ENCODE measurements at regions not wholly inside any gene's neighbourhood (a gene's known extent, or its start where the extent isn't known, plus 50 kb on each side); places are given as distances from the start of the nearest gene placed in this dataset.

- Histone ChIP-seq H3K4me3 (ENCODE audit: low read length) (no peak overlapping the region), H2AFZ (ENCODE audit: low read depth, low read length) (no peak overlapping the region), H3K27ac (ENCODE audit: low read length) (no peak overlapping the region), H3K9me2 (ENCODE audit: insufficient read depth, low read length) (no peaks in the 10 kb centered on the region), H3K9me3 (ENCODE audit: low read length) (no peaks in the 10 kb centered on the region), H3K9ac (ENCODE audit: low read length) (no peak overlapping the region), H3K27me3 (ENCODE audit: insufficient read depth, low read depth, low read length) (no peaks in the 10 kb centered on the region), H3F3A (ENCODE audit: insufficient read depth, low read length, poor library complexity, severe bottlenecking) (no peaks in the 10 kb centered on the region), H3K79me2 (replicated peaks; ENCODE audit: insufficient read depth, low read length) (no peaks in the 10 kb centered on the region), H3K4me2 (ENCODE audit: low read length) (no peak overlapping the region), H3K36me3 (ENCODE audit: insufficient read depth, low read length) (no peaks in the 10 kb centered on the region), H4K20me1 (ENCODE audit: insufficient read depth) (no peaks in the 10 kb centered on the region)
- no peak for TF ChIP-seq EZH2 (IDR thresholded peaks at IDR 0.05; ENCODE audit: borderline replicate concordance, insufficient read depth, low read length, poor library complexity, severe bottlenecking)
- TF ChIP-seq RAD21 (conservative IDR thresholded peaks at IDR 0.05), result no peak
- no peak for TF ChIP-seq TAF1 (IDR thresholded peaks at IDR 0.05; ENCODE audit: low read depth)
- TF ChIP-seq POLR2AphosphoS5 (IDR thresholded peaks at IDR 0.05), result no peak
- TF ChIP-seq, protein P1, sequence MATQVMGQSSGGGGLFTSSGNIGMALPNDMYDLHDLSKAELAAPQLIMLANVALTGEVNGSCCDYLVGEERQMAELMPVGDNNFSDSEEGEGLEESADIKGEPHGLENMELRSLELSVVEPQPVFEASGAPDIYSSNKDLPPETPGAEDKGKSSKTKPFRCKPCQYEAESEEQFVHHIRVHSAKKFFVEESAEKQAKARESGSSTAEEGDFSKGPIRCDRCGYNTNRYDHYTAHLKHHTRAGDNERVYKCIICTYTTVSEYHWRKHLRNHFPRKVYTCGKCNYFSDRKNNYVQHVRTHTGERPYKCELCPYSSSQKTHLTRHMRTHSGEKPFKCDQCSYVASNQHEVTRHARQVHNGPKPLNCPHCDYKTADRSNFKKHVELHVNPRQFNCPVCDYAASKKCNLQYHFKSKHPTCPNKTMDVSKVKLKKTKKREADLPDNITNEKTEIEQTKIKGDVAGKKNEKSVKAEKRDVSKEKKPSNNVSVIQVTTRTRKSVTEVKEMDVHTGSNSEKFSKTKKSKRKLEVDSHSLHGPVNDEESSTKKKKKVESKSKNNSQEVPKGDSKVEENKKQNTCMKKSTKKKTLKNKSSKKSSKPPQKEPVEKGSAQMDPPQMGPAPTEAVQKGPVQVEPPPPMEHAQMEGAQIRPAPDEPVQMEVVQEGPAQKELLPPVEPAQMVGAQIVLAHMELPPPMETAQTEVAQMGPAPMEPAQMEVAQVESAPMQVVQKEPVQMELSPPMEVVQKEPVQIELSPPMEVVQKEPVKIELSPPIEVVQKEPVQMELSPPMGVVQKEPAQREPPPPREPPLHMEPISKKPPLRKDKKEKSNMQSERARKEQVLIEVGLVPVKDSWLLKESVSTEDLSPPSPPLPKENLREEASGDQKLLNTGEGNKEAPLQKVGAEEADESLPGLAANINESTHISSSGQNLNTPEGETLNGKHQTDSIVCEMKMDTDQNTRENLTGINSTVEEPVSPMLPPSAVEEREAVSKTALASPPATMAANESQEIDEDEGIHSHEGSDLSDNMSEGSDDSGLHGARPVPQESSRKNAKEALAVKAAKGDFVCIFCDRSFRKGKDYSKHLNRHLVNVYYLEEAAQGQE (IDR thresholded peaks at IDR 0.05; ENCODE audit: borderline replicate concordance), result no peak
- TF ChIP-seq MXI1 (conservative IDR thresholded peaks at IDR 0.05; ENCODE audit: poor library complexity, severe bottlenecking), result no peak
- TF ChIP-seq, protein P2, sequence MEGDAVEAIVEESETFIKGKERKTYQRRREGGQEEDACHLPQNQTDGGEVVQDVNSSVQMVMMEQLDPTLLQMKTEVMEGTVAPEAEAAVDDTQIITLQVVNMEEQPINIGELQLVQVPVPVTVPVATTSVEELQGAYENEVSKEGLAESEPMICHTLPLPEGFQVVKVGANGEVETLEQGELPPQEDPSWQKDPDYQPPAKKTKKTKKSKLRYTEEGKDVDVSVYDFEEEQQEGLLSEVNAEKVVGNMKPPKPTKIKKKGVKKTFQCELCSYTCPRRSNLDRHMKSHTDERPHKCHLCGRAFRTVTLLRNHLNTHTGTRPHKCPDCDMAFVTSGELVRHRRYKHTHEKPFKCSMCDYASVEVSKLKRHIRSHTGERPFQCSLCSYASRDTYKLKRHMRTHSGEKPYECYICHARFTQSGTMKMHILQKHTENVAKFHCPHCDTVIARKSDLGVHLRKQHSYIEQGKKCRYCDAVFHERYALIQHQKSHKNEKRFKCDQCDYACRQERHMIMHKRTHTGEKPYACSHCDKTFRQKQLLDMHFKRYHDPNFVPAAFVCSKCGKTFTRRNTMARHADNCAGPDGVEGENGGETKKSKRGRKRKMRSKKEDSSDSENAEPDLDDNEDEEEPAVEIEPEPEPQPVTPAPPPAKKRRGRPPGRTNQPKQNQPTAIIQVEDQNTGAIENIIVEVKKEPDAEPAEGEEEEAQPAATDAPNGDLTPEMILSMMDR (IDR thresholded peaks at IDR 0.05; ENCODE audit: poor library complexity, severe bottlenecking), result no peak
- TF ChIP-seq SMC3 (conservative IDR thresholded peaks at IDR 0.05; ENCODE audit: poor library complexity), result no peak
- TF ChIP-seq EP300 (conservative IDR thresholded peaks at IDR 0.05; ENCODE audit: poor library complexity, severe bottlenecking), result no peak
Observed at GRCh38 chr3:137554242-137554641, 209.9 kb upstream of the SOX14 start.

GRCh38 chr3:137568880-137569279 lies 195.2 kb upstream of the SOX14 start:
- H3K9me3 ChIP-seq (ENCODE audit: low read length), result peaks cover 3% of the 10 kb centered on the region
- no peaks in the 10 kb centered on the region for H3K9me2 ChIP-seq (ENCODE audit: insufficient read depth, low read length)
- no peaks in the 10 kb centered on the region for H3K36me3 ChIP-seq (ENCODE audit: insufficient read depth, low read length)
- H3F3A ChIP-seq (ENCODE audit: insufficient read depth, low read length, poor library complexity, severe bottlenecking), result no peaks in the 10 kb centered on the region
- H3K27me3 ChIP-seq (ENCODE audit: insufficient read depth, low read depth, low read length), result no peaks in the 10 kb centered on the region
- H3K79me2 ChIP-seq (replicated peaks; ENCODE audit: insufficient read depth, low read length), result no peaks in the 10 kb centered on the region
- no peak overlapping the region for H3K4me2 ChIP-seq (ENCODE audit: low read length)
- no peak overlapping the region for H3K27ac ChIP-seq (ENCODE audit: low read length)
- H3K4me3 ChIP-seq (ENCODE audit: low read length), result no peak overlapping the region
- H4K20me1 ChIP-seq (ENCODE audit: insufficient read depth), result no peaks in the 10 kb centered on the region
- H3K9ac ChIP-seq (ENCODE audit: low read length), result no peak overlapping the region
- H2AFZ ChIP-seq (ENCODE audit: low read depth, low read length), result no peak overlapping the region
- TF ChIP-seq, protein P1 (IDR thresholded peaks at IDR 0.05; ENCODE audit: borderline replicate concordance), result no peak
- TF ChIP-seq MXI1 (conservative IDR thresholded peaks at IDR 0.05; ENCODE audit: poor library complexity, severe bottlenecking), result no peak
- TF ChIP-seq, protein P2 (IDR thresholded peaks at IDR 0.05; ENCODE audit: poor library complexity, severe bottlenecking), result no peak
- TF ChIP-seq EP300 (conservative IDR thresholded peaks at IDR 0.05; ENCODE audit: poor library complexity, severe bottlenecking), result no peak
- TF ChIP-seq POLR2AphosphoS5 (IDR thresholded peaks at IDR 0.05), result no peak
- no peak for TF ChIP-seq TAF1 (IDR thresholded peaks at IDR 0.05; ENCODE audit: low read depth)
- no peak for TF ChIP-seq EZH2 (IDR thresholded peaks at IDR 0.05; ENCODE audit: borderline replicate concordance, insufficient read depth, low read length, poor library complexity, severe bottlenecking)
- TF ChIP-seq RAD21 (conservative IDR thresholded peaks at IDR 0.05), result no peak
- no peak for TF ChIP-seq SMC3 (conservative IDR thresholded peaks at IDR 0.05; ENCODE audit: poor library complexity)

All from neural cell (in vitro differentiated cells).